ENCODE measurements at regions not wholly inside any gene's neighbourhood (a gene's known extent, or its start where the extent isn't known, plus 50 kb on each side); places are given as distances from the start of the nearest gene placed in this dataset.
"Not testable (repeated sequence)": the region's sequence is repeated elsewhere in the genome, so short reads cannot be mapped to it uniquely, and the experiment has no call there.

DNA sequence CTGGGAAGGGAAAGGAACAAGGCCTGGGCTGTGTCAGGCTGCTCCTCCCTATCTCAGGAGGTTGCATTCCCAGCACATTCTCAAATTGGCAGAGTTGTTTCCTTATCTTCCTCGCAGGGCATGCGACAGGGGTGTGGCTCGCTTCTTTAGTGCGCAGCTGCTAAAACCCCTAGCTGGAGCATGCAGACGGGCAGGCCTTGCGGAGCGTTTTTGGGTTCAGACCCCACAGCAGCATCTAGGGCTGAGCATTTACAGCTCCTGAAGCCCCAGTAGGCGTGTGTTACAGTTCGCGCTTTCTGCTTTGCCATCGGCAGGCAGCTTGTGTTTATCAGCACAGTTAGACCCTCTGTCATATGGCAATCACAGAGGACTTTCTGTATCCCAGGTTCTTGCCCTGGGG, 392.4 kb downstream of the TECRL start:
- DNase-seq (ENCODE audit: low spot score): no peak

DNA sequence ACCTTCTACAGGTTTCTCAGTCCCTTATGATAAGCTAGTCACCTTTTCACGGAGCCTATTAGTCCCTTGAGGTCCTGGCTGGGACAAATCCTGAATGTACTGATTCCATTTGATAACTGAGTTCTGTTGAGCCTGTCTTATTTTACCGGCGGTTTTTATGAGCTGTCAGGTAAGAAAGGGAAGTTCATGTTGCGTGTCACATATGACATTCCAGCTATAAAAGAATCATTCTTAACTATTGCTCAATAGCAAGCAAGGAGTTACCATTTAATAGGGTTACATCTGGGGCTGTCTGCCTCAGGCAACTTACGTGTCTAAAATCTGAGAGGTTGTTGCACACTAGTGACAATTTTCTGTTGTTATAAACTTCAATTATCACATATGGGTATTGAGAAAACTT, 394.6 kb downstream of the TECRL start:
- no peak for DNase-seq (ENCODE audit: low spot score)

DNA sequence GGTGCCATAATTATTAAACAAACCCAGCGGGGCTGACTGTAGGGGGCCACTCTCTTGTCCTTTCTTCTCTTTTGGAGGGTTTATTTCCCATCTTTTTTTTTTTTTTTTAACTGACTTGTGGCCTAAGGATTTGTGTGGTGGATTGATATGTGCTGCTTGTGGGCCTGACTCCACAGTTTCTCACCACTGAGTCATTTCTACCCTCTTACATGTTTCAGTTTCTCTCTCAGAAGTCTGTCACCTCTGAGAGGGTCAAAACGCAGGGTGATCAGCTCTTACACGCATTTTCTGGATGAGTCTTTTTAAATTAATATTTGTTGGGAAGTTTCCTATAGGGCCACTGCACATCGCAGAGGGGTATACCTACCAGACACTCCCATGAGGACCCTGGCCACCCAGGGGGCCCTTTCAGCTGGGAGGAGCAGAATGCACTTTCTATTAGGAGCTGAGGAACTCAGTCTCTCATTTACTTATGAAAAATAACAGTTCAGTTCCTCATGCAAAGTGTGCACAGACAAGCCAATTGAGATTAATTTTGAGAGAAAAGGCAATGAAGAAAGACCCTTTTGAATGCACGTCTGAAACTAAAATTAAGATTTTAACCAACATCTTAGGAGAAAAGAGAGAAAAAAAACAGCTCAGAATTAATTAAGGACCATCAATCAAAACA, 407.9 kb downstream of the TECRL start:
- no peak for DNase-seq (ENCODE audit: low spot score)

DNA sequence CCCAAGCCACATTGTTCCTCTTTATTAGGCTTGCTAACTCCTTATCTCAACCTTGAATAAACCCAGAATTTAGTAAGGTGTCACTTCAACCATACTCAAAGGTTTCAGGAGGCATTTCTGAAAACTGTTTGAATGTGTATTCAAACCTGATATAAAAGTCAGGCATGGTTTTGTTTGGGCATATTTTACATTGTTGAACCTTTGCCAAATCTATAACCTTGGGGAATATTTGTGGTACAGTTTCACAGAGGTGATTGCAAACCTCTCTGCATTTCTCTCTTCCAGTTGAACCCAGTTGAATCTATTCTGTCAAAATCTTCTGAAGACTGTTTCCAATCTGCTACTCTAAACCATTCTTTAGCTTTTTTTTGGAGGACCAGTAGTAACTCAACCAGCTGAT, 409.0 kb downstream of the TECRL start:
- DNase-seq (ENCODE audit: low spot score): no peak

DNA sequence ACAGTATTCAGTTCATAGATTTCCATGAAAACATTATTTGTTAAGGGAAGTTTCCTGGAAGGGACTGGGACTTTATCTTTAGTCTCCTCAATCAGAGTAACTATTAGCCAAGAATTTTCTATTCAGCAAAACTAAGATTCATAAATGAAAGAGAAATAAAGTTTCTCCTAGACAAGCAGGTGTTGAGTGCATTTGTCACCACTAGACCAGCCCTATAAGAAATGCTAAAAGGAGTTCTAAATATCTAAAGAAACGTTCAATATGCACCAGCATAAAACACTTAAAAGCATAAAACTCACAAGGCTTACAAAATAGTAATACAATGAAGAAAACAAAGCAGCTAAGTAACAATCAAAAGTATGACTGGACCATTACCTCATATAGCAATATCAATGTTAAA, 423.0 kb downstream of the TECRL start:
- no peak for DNase-seq (ENCODE audit: low spot score)

DNA sequence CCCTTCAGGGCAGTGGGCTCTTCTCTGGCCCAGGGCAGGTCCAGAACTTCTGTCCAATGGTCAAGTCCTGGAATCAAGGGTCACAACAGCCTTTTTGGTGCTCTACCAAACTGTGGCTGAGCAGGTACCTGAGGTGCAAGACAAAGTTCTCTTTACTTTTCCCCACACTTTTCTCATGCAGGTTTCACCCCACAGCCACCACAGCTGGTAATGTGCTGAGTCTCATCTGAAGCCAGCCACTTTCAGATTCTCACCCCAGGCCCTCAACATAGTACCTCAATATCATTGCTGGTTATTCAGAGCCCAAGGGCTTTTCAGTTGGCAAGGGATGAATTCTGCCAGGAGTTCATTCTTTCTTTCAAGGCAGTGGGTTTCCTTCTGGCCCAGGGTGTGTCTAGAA, 426.0 kb downstream of the TECRL start:
- DNase-seq (ENCODE audit: low spot score): no peak

DNA sequence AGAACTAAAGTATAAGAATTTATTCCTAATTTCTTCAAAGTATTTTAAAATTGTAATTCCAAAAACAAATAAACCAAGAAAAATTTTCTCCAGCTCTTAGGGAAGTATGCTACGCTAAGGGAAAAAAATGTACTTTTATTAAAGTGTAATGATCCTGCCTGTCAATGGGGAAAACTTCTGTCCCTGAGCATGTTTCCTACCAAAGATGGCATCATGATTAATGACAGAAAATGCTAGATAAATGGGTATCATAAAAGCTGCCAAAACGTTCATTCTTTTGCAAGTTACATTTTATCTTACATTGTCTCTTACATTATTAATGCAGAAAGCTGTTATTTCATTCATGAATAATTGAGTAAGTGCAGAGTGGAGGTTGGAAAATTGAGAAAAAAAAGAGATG, 443.4 kb downstream of the TECRL start:
- no peak for DNase-seq (ENCODE audit: low spot score)

DNA sequence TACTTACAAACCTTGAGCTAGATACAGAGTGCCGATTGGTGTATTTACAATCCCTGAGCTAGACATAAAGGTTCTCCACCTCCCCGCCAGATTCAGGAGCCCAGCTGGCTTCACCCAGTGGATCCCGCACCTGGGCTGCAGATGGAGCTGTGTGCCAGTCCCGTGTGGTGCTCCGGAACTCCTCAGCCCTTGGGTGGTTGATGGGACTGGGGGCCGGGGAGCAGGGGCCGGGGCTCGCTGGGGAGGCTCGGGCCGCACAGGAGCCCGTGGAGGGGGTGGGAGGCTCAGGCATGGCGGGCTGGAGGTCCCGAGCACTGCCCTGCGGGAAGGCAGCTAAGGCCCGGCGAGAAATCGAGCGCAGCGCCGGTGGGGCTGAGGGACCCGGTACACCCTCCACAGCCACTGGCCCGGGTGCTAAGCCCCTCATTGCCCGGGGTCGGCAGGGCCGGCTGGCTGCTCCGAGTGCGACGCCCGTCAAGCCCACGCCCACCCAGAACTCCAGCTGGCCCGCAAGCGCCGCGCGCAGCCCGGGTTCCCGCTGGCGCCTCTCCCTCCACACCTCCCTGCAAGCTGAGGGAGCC, 466.5 kb downstream of the TECRL start:
- not testable (repeated sequence) for DNase-seq (ENCODE audit: low spot score)

DNA sequence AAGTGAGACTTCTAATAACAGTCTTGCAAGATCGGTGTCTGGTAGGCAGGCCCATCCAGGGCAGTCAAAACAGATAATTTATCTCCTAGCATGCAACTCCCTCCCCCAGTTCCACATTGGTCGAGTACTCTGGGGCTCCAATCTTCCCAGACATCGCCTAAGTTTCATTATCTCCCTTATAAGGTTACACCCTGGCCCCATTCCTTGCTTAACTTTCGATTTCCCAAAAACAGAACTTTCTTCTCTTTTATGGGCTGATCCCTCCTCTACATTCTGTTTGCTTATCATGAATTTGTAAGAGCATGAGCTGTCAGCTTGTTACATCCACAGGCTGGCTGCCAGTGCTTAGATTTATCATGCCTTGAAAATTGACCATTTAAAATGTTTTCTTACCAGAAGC, 471.3 kb downstream of the TECRL start:
- DNase-seq (ENCODE audit: low spot score): no peak

DNA sequence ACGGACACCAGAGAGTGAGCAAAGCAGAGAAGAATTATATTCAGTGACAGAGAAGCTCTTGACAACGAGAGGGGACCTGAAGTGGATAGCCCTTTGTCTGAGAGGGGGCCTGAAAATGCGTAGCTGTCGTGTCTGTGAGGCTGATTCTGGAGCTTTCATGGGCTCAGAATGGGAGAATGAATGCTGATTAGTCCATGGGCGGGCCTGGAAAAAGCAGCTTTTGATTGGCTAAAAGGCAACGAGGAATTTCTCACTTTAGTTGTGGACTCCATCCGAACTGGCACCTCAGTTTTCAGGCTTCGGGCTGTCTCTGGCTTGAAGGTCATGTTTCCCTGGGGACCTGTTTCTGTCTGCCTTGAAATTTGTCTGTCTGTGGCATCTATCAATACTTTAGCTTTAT, 487.1 kb downstream of the TECRL start:
- DNase-seq (ENCODE audit: low spot score): no peak

DNA sequence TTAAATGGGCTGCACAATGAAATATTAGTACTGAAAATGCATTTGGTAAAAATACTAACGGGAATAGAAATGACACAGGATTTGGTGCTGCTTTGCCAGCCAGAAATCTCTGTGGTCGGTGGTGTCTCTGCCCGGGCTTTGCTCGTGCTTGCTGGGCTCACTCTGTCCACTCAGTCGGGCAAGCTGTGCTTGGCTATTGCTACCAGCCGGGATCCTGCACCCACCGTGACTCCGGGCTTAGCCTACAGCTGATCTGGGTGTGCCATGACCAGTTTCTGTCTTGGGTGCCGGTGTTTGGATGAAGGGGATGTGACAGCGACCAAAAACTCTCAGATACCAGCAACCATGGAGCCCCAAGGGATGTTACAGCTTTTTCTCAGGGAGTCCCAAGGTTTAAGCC, 487.7 kb downstream of the TECRL start:
- no peak for DNase-seq (ENCODE audit: low spot score)

DNA sequence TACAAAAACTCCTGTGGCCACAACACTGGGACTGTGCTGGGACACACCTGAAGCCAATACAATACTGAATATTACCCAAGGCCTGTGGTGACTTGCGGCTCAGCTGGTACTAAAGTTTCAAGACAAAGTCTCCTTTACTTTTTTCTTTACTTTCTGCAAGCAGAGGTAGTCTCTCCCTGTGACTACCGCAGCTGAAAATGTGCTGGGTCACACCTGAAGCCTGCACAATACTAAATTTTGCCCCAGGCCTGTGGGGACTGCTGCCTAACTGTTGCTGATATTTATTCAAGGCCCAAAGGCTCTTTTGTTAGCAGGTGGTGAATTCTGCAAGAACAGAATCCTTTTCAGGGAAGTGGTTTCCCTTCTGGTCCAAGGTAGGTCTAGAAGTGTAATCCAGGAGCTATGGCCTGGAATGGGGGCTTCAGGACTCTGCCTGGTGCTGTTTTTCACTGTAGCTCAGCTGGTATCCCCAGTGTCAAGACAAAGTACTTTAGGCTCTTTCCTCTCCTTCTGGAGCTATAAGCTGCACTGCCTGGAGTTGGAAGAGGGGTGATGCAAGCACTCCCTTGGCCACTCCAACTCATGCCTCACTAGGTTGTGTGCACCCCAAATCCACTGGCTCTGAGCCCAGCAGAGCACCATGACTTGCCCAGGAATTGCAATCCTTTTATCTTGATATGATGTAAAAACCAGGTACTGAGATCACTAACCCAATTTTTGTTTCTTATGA, 489.4 kb downstream of the TECRL start:
- no peak for DNase-seq (ENCODE audit: low spot score)

DNA sequence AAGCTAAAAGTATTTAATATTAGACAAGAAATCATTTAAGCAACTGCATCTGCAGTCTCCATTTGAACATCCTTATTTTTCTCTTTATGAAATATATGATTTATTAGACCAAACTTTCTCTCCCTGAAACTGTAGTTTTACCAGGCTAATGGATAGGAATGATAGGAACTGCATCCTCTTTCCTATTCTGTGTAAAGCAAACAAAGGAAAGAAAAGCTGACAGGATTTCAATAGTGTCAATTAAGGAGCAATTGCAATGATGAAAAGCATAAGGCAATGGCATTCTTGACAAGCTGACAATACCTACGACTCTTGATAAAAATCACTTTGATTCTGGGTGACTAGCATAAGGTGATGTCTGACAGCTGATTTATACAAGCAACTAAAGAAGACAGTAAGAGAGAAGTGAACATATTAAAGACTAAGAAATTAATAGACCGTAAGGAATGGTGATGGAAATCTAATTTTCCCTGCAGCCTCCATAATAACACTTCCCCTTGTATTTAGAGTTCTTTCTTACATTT, 502.5 kb downstream of the TECRL start:
- no peak for DNase-seq (ENCODE audit: low spot score)

DNA sequence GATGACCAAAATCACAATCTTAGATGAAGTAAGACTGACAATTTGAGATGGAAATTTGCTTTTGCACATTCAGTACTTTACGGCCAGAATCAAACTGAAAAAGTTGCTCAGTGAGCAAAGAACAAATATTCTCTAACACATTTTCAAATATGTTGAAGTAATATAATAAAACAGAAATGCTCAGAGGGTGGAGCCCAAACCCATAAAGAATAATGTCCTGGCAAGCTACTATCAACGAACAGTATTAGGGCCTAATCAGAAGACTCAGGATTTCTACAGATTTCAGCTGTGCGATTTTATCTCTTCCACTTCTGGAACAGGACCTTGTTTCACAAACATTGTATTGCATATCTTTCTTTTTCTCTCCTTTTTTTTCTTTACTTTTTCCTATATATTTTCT, 505.0 kb downstream of the TECRL start:
- DNase-seq (ENCODE audit: low spot score): no peak

DNA sequence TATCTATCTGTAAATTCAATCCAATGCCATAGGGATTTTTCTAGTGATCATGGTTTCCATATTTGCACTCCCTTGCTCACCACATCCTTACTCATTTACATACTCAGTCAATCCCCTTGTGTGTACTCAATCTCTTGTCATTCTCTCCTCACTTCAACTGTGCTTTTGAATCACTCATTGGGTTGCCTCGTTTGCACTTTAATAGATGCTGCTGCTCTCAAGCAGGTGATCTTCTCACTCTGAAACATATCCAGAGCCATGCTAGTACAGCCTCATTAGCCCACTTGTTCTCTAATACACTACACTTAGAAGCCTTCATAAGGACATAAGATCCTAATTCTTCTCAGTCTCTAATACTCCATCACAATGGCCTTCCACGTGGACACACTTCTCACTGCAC, 507.9 kb downstream of the TECRL start:
- DNase-seq (ENCODE audit: low spot score): no peak

DNA sequence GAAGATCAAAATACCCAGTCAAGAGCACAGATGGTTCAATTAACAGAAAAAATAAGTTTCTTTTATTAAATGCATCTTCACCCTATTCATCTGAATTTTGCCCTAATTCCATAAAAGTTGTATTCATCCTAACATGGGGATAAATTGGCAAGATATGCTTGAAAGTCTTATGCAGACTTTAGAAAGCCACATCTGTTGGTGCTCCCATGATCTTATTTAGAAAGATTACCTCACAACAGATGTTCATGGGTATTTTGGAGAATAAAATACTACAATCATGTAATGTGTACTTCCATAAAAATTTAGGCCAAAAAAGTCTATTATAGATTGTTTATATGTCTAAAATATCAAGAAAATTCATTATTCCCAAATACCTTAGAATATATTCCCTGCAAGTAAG, 510.3 kb downstream of the TECRL start:
- no peak for DNase-seq (ENCODE audit: low spot score)

DNA sequence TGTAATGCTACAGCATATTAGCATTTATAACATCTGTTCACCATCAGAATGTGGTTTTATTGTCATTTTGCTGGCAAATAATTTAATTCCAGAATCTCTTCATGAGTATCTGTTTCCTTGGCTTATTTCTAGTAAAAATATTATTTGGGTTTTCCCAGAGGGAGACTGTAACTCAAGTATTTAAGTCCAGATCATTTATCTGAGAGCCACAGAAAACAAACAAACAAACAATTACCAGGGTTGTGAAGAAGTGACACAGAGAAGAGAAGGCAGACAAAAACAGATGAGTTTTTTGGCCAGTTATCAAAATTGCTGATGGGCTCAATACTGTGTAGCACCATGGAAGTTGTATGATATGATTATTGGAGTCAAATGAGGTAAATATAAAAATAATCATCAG, 515.1 kb downstream of the TECRL start:
- no peak for DNase-seq (ENCODE audit: low spot score)

DNA sequence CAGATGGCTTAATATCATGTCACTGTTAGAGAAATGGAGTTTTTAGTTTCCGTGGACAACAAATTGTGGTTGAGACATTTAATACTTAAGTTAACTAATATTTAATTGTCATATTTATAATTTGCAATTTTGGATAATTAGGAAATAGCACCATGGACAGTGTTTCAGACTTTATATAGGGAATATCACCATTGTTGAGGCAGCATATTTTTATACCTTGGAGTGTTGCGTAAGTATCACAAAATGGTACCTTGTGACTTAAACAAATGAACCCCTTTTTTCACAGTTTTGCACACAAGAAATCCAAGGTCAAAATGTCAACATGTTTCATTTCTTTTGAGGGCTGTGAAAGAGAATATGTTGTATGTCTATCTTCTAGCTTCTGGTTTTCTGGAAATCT, 539.9 kb downstream of the TECRL start:
- DNase-seq (ENCODE audit: low spot score): no peak

DNA sequence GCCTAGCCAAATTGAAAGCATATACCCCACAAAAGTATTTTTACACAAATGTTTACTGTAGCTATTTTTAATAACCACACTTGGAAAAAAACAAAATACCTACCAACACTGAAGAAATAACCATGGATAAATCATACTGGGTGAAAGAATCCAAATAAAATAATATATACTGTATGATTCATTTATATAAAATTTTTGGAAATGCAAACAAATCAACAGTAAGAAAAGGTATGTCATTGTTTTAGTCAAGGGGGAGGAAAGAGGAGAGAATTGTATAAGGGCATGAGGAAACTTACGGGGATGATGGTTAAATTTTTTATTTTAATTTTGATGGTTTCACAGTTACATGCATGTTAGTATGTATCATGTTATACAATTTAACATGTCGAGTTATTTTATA, 557.8 kb downstream of the TECRL start:
- no peak for DNase-seq (ENCODE audit: low spot score)

DNA sequence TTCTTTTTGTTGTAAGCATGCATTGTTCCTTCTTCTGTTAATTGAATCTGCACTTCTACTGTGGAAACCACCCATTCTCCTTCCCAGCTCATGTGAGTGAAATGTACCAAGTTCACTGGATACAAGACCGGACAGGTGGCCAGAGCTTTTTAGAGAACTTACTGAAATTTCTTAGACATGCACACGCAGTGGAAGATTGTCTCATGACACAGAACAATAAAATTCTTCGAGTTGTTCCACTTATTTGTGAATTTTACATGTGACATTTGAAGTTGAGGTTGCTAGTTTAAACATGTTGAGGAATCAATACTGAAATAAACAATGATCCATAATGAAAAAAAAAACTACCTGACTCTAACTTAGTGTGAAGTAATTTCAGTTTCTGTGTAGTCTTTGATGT, 568.0 kb downstream of the TECRL start:
- DNase-seq (ENCODE audit: low spot score): no peak

DNA sequence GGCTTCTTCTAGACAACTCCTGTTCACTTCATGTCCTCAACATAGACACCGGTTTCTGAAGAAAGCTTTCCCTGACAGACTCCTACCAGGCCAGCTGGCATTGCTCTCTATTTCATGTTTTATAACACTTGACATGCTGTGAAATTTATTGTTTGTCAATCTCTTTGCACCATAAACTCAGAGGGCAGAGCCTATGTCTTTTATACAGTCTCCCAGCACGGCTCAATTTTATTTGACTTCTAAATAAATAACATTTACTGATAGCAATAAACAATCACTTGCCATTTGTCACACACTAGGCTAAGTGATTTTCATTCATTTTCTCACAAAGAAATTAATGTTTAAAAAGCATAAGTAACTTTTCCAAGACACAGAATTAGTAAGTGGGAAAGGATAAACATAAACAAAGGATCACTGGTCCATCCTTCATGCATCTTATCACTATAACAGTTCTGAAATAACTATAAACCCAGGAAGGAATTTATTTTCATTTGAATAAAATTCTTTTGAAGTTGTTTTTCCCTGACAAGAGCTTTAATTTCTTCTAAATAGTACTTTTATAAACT, 577.6 kb downstream of the TECRL start:
- DNase-seq (ENCODE audit: low spot score): no peak

DNA sequence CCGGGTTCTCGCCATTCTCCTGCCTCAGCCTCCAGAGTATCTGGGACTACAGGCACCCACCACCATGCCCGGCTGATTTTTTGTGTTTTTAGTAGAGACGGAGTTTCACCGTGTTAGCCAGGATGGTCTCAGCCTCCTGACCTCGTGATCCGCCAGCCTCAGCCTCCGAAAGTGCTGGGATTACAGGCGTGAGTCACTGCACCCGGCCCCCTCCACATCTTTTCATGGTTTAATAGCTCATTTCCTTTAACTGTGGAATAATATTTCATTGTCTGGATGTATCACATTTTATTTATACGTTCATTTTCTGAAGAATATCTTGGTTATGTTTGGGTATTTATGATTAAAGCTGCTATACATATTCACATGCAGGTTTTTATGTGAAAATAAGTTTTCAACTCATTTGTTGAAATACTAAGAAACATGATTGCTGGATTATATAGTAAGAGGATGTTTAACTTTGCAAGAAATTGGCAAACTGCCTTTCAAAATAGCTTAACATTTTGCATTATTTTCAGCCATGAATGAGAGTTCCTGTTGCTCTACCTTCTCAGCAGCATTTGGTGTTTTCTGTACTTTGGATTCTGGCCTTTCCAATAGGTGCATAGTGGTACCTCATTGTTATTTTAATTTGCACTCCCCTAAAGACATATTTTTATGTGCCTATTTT, 591.9 kb downstream of the TECRL start:
- no peak for DNase-seq (ENCODE audit: low spot score)

All from mesenteric fat pad (tissue), 1 donor.